Ovary (tissue), 3 donors: ENCODE measurements at regions not wholly inside any gene's neighbourhood (a gene's known extent, or its start where the extent isn't known, plus 50 kb on each side); places are given as distances from the start of the nearest gene placed in this dataset.

Experiments
- CTCF ChIP-seq, 3 donors: fragments of 450-650 bp in 2 of 3; fragments of 200-600 bp in 1 of 3; IDR thresholded peaks; one replicate each; pipeline versions ENCODE4 v1.5.1 to v1.8.0; 2016 to 2022; ENCODE audit warnings: antibody characterized with exemption in 3 of 3, mild to moderate bottlenecking in 1 of 3
- POLR2A ChIP-seq: fragments of 450-650 bp; IDR thresholded peaks from one replicate; pipeline ENCODE4 v1.6.1; 2017; ENCODE audit warnings: antibody characterized with exemption, mild to moderate bottlenecking, moderate library complexity
- donor health status: DM: no; HTN: no; CAD: no.

GRCh38 chr9:2346277-2346913 is 275.2 kb upstream of the VLDLR start:
- TF ChIP-seq CTCF (IDR thresholded peaks at IDR 0.05) (no peak), POLR2A (no peak)
